HG02798 (cell line): ENCODE measurements at regions not wholly inside any gene's neighbourhood (a gene's known extent, or its start where the extent isn't known, plus 50 kb on each side); places are given as distances from the start of the nearest gene placed in this dataset.
A peak's percentile ranks its signal among the peaks of the same experiment; 100 is the strongest.

ENCODE experiments used
- ATAC-seq: cut with Tn5 transposase; IDR thresholded peaks from one replicate; pipeline ENCODE4 v1.9.1; 2021; ENCODE audit warnings: mild to moderate bottlenecking; ENCODE audit not compliant: unreplicated experiment, poor library complexity

- no peak for ATAC-seq
These were observed 130.8 kb upstream of the TCERG1L start for GRCh38 chr10:131442271-131442670.

DNA sequence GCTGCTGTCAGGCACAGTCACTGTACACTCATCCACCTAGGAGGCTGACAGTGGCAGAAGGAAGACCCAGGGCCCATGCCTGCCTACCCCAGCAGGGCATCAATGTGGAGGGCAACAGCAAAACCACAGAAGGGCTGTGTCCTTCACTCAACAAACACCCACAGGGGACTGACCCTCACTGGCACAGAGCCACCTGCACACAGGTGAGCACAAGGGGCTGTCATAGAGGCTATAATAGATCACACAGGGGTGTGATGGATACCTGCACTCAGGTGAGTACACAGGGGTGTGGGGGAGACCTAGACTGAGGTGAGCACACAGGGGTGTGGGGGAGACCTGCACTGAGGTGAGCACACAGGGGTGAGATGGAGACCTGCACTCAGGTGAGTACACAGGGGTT, 132.8 kb upstream of the TCERG1L start:
- ATAC-seq, result no peak

DNA sequence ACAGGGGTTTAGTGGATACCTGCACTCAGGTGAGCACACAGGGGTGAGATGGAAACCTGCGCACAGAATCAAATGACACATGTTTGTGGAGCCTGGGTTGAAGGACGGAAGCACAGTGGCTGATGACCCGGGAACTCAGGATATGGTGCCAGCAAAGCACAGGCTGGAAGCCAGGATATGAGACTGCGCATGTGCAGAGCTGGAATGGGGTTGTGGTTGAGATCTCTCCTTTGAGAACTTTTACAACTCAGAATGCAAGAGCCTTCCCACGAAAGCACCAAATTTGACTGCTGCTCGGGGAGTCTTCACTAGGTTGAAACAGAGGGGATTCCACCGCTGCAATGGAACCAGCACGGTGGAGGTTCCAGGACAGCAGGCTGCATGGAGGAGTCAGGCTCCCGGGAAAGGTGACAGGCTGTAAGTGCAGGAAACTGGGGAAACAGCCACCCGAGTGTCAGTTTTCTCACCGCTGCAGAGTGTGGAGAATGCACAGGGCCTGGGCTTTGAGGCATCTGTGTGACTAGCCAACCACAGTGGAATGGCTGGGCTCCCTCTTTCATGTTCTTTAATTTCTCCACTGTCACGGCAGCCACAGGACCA, 133.4 kb upstream of the TCERG1L start:
- ATAC-seq, result no peak

DNA sequence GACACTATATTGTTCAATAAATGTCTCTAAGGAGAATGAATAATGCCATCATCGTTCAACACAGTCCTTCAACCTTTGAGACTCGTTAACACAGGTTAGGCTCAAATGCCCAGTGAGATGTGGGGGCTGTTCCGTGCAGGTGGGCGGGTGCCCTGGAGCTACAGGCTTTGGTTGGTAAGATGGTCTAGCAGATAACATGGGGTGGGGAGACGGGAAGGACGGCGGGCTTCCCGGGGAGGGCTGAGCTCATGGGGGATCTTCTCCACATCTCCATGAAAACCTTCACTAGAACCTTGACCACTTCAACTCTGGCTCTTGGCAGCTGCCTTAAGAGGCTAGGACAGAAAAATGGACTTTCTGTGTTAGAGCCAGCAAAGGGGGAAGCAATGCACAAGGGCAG, 134.1 kb upstream of the TCERG1L start:
- ATAC-seq, result no peak

GRCh38 chr10:131446171-131446570, 134.7 kb upstream of the TCERG1L start:
- no peak for ATAC-seq

DNA sequence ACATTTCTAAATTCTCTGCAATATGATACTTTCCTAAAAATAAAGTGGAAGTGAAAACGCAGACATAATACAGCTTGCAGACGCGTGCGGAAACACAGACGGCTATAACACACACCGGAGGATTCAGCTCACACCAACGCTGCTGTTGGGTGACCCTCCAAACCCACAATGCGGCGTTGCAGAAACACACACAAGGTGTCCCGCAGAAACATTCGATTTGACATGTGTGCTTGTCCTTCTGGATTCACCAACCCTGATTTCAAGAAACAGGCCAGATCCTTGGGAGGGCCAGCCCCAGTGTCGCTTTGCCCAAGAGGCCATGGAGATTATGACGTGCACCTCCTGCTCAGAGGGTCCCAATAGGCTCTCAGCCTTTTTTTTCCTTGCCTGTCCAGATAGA, 136.7 kb upstream of the TCERG1L start:
- no peak for ATAC-seq

DNA sequence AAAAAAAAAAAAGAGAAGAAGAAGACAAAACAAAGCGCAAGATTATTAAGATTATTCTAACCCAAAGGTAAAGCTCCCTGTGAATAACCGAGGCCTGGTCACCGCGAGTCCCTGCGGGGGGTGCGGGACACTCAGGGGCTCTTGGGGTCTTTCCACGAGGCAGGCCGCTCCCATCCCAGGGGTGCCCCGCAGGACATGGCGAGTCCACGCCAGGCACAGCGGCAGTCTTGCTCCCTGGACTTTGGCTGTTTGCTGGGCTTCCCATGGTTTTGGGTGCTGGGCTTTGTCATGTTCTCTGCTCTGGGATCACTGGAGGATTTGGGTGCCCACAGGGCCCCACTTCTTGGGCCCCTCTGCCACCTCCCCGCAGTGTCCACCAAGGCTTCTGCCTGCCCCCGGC, 137.4 kb upstream of the TCERG1L start:
- ATAC-seq, result no peak

- no peak for ATAC-seq
These were observed 138.8 kb upstream of the TCERG1L start for GRCh38 chr10:131450216-131450765.

DNA sequence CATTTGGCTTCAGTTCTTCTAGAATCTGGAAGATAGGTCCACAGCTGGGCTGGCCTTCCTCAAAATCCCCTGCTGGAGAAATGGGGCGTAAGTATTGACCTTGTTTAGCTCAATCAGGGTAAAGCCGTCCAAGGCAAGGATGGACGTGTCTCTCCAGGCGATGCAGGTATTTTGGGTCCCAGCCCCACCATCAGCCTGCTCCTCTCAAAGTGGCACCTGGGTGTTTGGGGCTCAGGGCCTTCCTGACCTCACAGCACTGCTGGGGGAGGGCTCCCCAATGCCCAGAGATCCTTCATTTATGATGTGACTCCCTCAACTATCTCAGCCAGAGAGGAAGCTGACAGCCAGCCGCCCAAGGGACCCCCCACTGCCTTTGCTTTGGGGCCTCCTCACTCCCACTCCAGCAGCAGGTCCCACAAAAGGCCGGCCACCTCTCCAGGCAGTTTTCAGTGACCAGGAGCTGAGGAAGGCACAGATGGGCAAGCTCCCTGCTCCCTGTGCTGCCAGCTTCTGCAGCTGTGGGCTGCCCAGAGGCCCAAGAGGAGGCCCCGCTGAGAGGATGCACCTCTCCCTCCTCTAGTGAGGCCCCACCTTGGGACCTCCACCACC, 140.0 kb upstream of the TCERG1L start:
- ATAC-seq, result no peak

- no peak for ATAC-seq
These were observed 141.6 kb upstream of the TCERG1L start for GRCh38 chr10:131452926-131453720.

DNA sequence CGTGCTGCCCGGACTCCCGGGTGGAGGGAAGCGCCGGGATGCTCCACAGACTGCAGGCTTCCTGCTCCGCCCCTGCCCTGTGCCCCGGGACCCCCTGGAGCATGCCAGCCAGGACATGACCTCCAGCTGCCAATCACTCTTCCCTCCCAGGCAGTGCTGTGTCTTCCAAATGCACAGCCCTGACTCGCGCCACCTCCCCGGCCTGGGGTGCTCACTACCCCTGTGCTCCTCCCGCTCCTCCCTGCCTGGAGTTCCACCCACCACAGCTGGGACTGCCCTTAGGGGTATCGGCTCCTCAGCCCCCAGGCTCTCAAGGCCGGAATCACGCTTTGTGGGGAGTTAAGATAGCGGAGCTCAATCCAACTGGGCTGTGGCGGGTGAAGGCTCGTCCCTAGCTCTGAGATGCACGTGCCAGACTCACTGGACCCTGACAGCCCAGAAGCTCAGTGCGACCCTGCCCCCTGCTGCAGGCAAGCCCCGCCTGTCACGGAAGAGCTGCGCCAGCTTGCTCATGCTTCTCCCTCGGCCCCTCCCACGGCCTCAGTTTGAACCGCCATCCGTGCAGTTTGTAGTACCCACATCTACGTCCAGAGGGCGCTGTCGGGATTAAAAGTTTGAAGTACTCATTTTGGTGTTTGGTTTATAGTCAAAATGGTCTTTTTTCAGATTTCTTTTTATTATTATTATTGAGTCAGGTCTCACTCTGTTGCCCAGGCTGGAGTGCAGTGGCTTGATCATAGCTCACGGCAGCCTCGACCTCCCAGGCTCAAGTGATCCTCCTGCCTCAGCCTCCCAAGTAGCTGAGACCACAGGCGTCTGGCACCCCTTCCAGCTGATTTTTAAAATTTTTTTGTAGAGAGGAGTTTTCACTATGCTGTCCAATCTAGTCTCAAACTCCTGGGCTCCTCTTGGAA, 142.5 kb upstream of the TCERG1L start:
- ATAC-seq, result peak; percentile 33

- no peak for ATAC-seq
These were observed 144.9 kb upstream of the TCERG1L start for GRCh38 chr10:131456411-131456810.

- ATAC-seq, result no peak
These were observed 149.6 kb upstream of the TCERG1L start for GRCh38 chr10:131461093-131461492.

DNA sequence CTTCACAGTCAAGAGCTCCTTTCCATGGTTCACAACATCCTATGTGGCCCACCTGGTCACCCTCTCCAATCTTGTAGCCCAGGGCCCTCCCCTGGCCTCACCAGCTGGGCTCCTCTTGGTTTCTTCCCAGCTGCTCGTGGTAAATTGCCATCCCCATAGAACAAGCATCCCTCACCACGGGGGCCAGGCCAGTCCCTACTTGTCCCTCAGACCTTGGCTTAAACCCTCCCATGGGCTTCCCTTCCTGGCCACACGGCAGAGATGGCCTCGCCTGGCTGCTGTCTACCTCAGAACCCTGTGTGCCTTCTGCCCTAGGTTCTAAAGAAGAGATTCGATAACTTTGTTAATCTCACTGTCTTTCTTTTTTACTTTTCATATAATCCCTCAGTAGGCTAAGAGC, 153.3 kb upstream of the TCERG1L start:
- ATAC-seq, result no peak

DNA sequence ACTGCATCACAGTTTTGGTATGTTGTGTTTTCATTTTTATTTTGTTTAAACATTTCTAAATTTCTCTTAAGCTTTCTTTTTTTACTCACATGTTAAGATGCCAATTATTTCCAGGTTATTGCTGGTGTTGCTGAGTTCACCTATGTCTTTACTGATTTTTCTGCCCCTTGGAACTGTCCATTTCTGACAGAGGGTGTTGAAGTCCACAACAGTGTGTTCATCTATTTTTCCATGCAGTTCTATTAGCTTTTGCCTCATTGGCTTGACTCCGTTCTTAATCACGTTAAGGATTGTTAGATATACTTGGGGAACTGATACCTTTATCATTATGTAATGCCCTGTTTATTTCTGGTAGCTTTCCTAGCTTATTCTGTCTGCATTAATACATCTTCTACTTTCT, 158.0 kb upstream of the TCERG1L start:
- ATAC-seq, result no peak

DNA sequence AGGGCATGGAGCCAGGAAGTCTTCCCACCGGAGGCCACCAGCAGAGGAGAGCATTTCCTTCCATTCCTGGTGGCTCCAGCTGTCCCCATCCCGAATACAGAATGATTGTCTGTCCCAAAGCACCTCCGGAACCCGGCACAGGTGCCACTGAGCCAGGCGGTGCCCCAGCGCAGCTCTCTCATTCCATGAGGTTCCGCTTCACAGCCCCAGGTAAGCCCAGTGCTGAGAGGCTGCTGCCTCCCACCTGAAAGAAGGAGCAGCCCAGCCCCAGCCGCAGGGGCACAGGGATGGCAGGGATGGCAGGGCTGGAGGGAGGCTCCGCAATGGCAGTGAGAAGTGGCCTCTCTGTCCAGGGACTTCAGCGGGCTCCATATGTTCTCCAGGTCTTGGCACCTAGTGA, 162.1 kb upstream of the TCERG1L start:
- ATAC-seq, result no peak

- no peak for ATAC-seq
These were observed 162.9 kb upstream of the TCERG1L start for GRCh38 chr10:131474416-131474815.

DNA sequence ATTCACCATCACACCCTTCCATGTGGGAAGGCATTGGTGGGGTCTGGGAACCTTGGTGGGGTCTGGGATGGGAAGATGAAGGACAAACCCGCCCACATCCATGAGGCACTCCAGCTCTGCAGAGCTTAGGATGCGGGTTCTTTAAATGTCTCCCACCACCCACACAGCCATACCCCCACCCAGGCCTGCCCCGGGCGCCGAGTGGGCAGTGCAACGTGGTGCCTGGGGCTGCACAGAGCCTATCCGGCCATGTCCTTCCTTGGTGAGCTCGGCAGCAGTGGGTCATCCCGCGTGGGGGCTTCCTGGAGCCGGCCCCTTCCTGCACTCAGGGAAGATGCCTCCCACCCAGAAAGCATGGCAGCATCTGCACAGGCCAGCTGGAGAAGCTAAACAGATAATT, 163.5 kb upstream of the TCERG1L start:
- ATAC-seq, result no peak

GRCh38 chr10:131475803-131476202, 164.3 kb upstream of the TCERG1L start:
- no peak for ATAC-seq

DNA sequence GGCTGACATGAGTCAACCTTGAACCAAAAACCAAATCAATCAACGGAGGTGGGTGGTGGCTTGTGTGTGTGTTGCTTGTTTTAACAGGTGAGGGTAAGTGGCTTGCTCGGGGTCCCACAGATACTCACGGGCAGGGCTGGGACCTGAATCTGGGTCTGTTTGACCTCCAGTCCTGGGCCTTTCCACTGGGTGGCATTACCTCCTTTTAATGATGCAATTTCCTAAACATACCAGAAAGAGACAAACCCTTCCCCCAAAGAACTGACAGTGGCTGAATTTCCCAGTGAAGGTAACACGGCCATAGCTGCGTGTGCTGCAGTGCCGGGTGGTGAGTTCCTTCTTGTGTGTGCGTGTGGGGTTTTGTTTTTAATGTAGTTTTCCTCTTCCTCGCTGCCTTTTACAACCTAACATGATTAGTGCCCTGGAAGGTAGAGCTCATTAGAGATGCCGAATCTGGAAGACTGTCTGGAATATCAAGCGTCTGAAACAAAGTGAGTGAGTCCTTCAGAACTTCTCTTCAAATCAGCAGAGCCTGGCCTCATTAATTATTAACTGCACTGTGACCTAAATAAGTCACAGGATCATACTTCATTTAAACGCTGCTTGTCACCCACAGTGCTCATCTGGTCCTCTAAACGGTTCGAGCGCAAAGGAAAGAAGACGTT, 166.1 kb upstream of the TCERG1L start:
- ATAC-seq, result no peak
